Vagina (tissue), 2 donors: ENCODE measurements at regions not wholly inside any gene's neighbourhood (a gene's known extent, or its start where the extent isn't known, plus 50 kb on each side); places are given as distances from the start of the nearest gene placed in this dataset.

Experiments used
- DNase-seq, 2 donors: peaks; one replicate each; pipeline ENCODE4 v3.0.0-alpha.2; 2017; ENCODE audit errors: extremely low spot score in 2 of 2
- H3K27ac ChIP-seq: fragments of 200-600 bp; sonication (generic); one replicate; pipeline ENCODE4 v1.5.1; 2019
- H3K27me3 ChIP-seq: fragments of 200-600 bp; sonication (generic); one replicate; pipeline ENCODE4 v1.5.1; 2019
- H3K36me3 ChIP-seq, 2 donors: fragments of 200-600 bp; sonication (generic); one replicate each; pipeline ENCODE4 v1.5.1; 2017 to 2019
- H3K4me1 ChIP-seq: fragments of 200-600 bp; sonication (generic); one replicate; pipeline ENCODE4 v1.5.1; 2019
- H3K4me3 ChIP-seq, 2 donors: fragments of 200-600 bp; sonication (generic); 1 replicate in 1 of 2; 2 replicates in 1 of 2; pipeline ENCODE4 v1.5.1; 2016 to 2019
- H3K9me3 ChIP-seq: fragments of 200-600 bp; sonication (generic); one replicate; pipeline ENCODE4 v1.5.1; 2019
- POLR2A ChIP-seq, 2 donors: fragments of 450-650 bp; IDR thresholded peaks; one replicate each; pipeline ENCODE4 v1.6.1; 2017; ENCODE audit warnings: antibody characterized with exemption in 2 of 2, mild to moderate bottlenecking in 2 of 2, moderate library complexity in 2 of 2
- POLR2AphosphoS5 ChIP-seq, 2 donors: sonication (generic); formaldehyde crosslinking; IDR thresholded peaks; one replicate each; pipeline ENCODE4 v1.9.0; 2017; ENCODE audit warnings: antibody characterized with exemption in 2 of 2, mild to moderate bottlenecking in 2 of 2, low read depth in 1 of 2; ENCODE audit not compliant: insufficient read depth in 1 of 2
- intact Hi-C: fragments of 100-400 bp; cut with DNase I; formaldehyde crosslinking; loops from one replicate; pipeline ENCODE4 v1.15.1; 2023
- TF ChIP-seq, protein P1 (sequence below), 3 experiments: fragments of 450-650 bp in 2 of 3; fragments of 200-600 bp in 1 of 3; sonication (generic) in 1 of 3; IDR thresholded peaks; one replicate each; pipeline ENCODE4 v1.5.1; 2017 to 2019; ENCODE audit warnings: antibody characterized with exemption in 3 of 3, mild to moderate bottlenecking in 2 of 3, moderate library complexity in 2 of 3

GRCh38 chr7:79872176-79872575 lies 262.5 kb upstream of the GNAI1 start:
- intact Hi-C loops = no loop called here
- Histone ChIP-seq H3K4me3 (no peak overlapping the region), H3K36me3 (no peaks in the 10 kb centered on the region), H3K27ac (no peak overlapping the region), H3K9me3 (no peaks in the 10 kb centered on the region), H3K4me1 (no peaks in the 10 kb centered on the region), H3K27me3 (no peaks in the 10 kb centered on the region)
- DNase-seq = no peak
- TF ChIP-seq POLR2AphosphoS5 (IDR thresholded peaks at IDR 0.05; ENCODE audit: insufficient read depth in 1 of 2, low read depth in 1 of 2) (no peak), POLR2A (IDR thresholded peaks at IDR 0.05) (no peak)
- TF ChIP-seq, protein P1, sequence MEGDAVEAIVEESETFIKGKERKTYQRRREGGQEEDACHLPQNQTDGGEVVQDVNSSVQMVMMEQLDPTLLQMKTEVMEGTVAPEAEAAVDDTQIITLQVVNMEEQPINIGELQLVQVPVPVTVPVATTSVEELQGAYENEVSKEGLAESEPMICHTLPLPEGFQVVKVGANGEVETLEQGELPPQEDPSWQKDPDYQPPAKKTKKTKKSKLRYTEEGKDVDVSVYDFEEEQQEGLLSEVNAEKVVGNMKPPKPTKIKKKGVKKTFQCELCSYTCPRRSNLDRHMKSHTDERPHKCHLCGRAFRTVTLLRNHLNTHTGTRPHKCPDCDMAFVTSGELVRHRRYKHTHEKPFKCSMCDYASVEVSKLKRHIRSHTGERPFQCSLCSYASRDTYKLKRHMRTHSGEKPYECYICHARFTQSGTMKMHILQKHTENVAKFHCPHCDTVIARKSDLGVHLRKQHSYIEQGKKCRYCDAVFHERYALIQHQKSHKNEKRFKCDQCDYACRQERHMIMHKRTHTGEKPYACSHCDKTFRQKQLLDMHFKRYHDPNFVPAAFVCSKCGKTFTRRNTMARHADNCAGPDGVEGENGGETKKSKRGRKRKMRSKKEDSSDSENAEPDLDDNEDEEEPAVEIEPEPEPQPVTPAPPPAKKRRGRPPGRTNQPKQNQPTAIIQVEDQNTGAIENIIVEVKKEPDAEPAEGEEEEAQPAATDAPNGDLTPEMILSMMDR (IDR thresholded peaks at IDR 0.05) = no peak

DNA sequence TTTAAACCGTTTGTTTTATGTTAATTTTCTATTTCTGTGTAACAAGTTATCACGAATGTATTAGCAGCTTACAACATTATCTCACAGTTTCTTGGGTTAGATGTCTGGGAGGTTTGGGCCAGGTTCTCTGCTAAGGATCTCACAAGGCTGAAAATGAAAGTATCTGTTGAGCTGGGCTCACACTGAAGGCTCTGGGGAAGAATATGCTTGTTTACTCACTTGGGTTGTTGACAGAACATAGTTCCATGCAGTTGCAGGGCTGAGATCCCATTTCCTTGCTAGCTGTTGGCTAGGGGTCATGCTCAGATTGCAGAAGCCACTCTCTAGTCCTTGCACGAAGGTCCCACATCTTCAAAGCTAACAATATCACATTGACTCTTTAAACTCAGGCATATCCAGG lies 266.6 kb upstream of the GNAI1 start:
- H3K4me3 ChIP-seq = no peak overlapping the region
- H3K4me1 ChIP-seq = no peaks in the 10 kb centered on the region
- TF ChIP-seq, protein P1 (IDR thresholded peaks at IDR 0.05) = no peak
- no peaks in the 10 kb centered on the region for H3K9me3 ChIP-seq
- H3K27ac ChIP-seq = no peak overlapping the region
- intact Hi-C loops = no loop called here
- DNase-seq = no peak
- no peaks in the 10 kb centered on the region for H3K27me3 ChIP-seq
- H3K36me3 ChIP-seq = no peaks in the 10 kb centered on the region

- TF ChIP-seq, protein P1 (IDR thresholded peaks at IDR 0.05) = no peak
- TF ChIP-seq POLR2A (IDR thresholded peaks at IDR 0.05) (no peak), POLR2AphosphoS5 (IDR thresholded peaks at IDR 0.05; ENCODE audit: insufficient read depth in 1 of 2, low read depth in 1 of 2) (no peak)
- intact Hi-C loops = no loop called here
- Histone ChIP-seq H3K4me3 (no peak overlapping the region), H3K27me3 (no peaks in the 10 kb centered on the region), H3K36me3 (no peaks in the 10 kb centered on the region), H3K4me1 (no peaks in the 10 kb centered on the region), H3K27ac (no peak overlapping the region), H3K9me3 (no peaks in the 10 kb centered on the region)
- no peak for DNase-seq
Observed at GRCh38 chr7:79862447-79863210, 272.0 kb upstream of the GNAI1 start.

DNA sequence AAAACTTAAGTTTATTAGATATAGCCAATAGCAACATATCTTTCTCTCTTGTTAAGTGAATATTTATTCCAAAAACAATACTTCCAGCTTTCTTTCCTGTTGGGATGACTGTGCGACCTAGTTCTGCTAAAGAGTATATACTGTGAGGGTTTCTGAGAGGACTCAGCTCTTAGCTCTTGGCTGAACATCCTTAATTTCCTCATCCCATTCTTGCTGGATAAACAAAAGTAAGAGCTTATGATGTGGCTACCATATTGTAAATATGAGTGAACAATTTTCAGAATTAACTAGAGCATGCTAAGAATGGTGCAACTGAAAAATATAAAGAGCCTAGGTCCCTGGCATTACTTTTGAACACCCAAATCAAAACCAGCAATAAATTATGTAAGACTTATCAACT lies 279.5 kb upstream of the GNAI1 start:
- H3K27ac ChIP-seq = no peak overlapping the region
- no peaks in the 10 kb centered on the region for H3K9me3 ChIP-seq
- no peaks in the 10 kb centered on the region for H3K4me1 ChIP-seq
- intact Hi-C loops = no loop called here
- no peak for DNase-seq
- TF ChIP-seq, protein P1 (IDR thresholded peaks at IDR 0.05) = no peak
- TF ChIP-seq POLR2AphosphoS5 (IDR thresholded peaks at IDR 0.05; ENCODE audit: insufficient read depth in 1 of 2, low read depth in 1 of 2) (no peak), POLR2A (IDR thresholded peaks at IDR 0.05) (no peak)
- no peaks in the 10 kb centered on the region for H3K27me3 ChIP-seq
- no peak overlapping the region for H3K4me3 ChIP-seq
- no peaks in the 10 kb centered on the region for H3K36me3 ChIP-seq

DNA sequence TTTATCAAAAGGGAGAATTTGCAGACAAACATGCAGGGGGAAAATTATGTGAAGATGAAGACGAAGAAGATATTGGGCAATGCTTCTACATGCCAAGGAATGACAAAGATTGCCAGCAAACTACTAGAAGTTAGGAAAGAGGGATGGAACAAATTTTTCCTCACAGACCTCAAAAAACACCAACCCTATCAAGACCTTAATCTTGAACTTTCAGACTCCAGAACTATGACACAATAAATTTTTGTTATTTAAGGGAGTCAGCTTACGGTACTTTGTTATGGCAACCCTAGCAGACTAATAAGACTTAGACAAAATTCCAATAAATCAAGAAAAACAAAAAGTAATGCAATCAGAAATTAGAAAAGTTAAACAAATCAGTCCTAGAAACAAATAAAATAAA lies 280.0 kb upstream of the GNAI1 start:
- DNase-seq = no peak
- H3K4me1 ChIP-seq = no peaks in the 10 kb centered on the region

More for the DNA sequence above, 280.0 kb upstream of the GNAI1 start:
- intact Hi-C loops = no loop called here
- no peaks in the 10 kb centered on the region for H3K27me3 ChIP-seq
- no peaks in the 10 kb centered on the region for H3K9me3 ChIP-seq
- H3K36me3 ChIP-seq = no peaks in the 10 kb centered on the region
- H3K27ac ChIP-seq = no peak overlapping the region
- no peak overlapping the region for H3K4me3 ChIP-seq
- TF ChIP-seq, protein P1 (IDR thresholded peaks at IDR 0.05) = no peak
- TF ChIP-seq POLR2AphosphoS5 (IDR thresholded peaks at IDR 0.05; ENCODE audit: insufficient read depth in 1 of 2, low read depth in 1 of 2) (no peak), POLR2A (IDR thresholded peaks at IDR 0.05) (no peak)
